ENCODE measurements at regions not wholly inside any gene's neighbourhood (a gene's known extent, or its start where the extent isn't known, plus 50 kb on each side); places are given as distances from the start of the nearest gene placed in this dataset.

- no peak overlapping the region for H3K27ac ChIP-seq
- no peaks in the 10 kb centered on the region for H3K4me1 ChIP-seq (ENCODE audit: control insufficient read depth in 1 of 2, insufficient read depth in 1 of 2, low read depth in 1 of 2, low read length in 1 of 2)
- H3K4me3 ChIP-seq (ENCODE audit: low read depth in 1 of 2, low read length in 1 of 2), result no peak overlapping the region
- no peaks in the 10 kb centered on the region for H3K9me3 ChIP-seq
- no peak for TF ChIP-seq CTCF (IDR thresholded peaks at IDR 0.05)
- H3K36me3 ChIP-seq, result no peaks in the 10 kb centered on the region
- H3K27me3 ChIP-seq, result no peaks in the 10 kb centered on the region
These were observed 128.6 kb upstream of the ANKRD1 start for GRCh38 chr10:91049296-91049987.

GRCh38 chr10:91049988-91050360 lies 129.1 kb upstream of the ANKRD1 start:
- TF ChIP-seq CTCF (IDR thresholded peaks at IDR 0.05), result no peak
- Histone ChIP-seq H3K27me3 (no peaks in the 10 kb centered on the region), H3K4me1 (ENCODE audit: control insufficient read depth in 1 of 2, insufficient read depth in 1 of 2, low read depth in 1 of 2, low read length in 1 of 2) (no peaks in the 10 kb centered on the region), H3K36me3 (no peaks in the 10 kb centered on the region), H3K27ac (no peak overlapping the region), H3K4me3 (ENCODE audit: low read depth in 1 of 2, low read length in 1 of 2) (no peak overlapping the region), H3K9me3 (no peaks in the 10 kb centered on the region)

- no peak overlapping the region for H3K27ac ChIP-seq
- no peaks in the 10 kb centered on the region for H3K27me3 ChIP-seq
- no peak for TF ChIP-seq CTCF (IDR thresholded peaks at IDR 0.05)
- H3K36me3 ChIP-seq, result no peaks in the 10 kb centered on the region
- no peaks in the 10 kb centered on the region for H3K9me3 ChIP-seq
- no peak overlapping the region for H3K4me3 ChIP-seq (ENCODE audit: low read depth in 1 of 2, low read length in 1 of 2)
- H3K4me1 ChIP-seq (ENCODE audit: control insufficient read depth in 1 of 2, insufficient read depth in 1 of 2, low read depth in 1 of 2, low read length in 1 of 2), result no peaks in the 10 kb centered on the region
These were observed 129.6 kb upstream of the ANKRD1 start for GRCh38 chr10:91050371-91051034.

GRCh38 chr10:91051829-91052228 lies 130.9 kb upstream of the ANKRD1 start:
- Histone ChIP-seq H3K36me3 (no peaks in the 10 kb centered on the region), H3K27ac (no peak overlapping the region), H3K27me3 (no peaks in the 10 kb centered on the region), H3K4me1 (ENCODE audit: control insufficient read depth in 1 of 2, insufficient read depth in 1 of 2, low read depth in 1 of 2, low read length in 1 of 2) (no peaks in the 10 kb centered on the region), H3K9me3 (no peaks in the 10 kb centered on the region), H3K4me3 (ENCODE audit: low read depth in 1 of 2, low read length in 1 of 2) (no peak overlapping the region)
- TF ChIP-seq CTCF (IDR thresholded peaks at IDR 0.05), result no peak

- no peaks in the 10 kb centered on the region for H3K4me1 ChIP-seq (ENCODE audit: control insufficient read depth in 1 of 2, insufficient read depth in 1 of 2, low read depth in 1 of 2, low read length in 1 of 2)
- H3K36me3 ChIP-seq, result no peaks in the 10 kb centered on the region
- no peak overlapping the region for H3K27ac ChIP-seq
- H3K9me3 ChIP-seq, result no peaks in the 10 kb centered on the region
- no peak overlapping the region for H3K4me3 ChIP-seq (ENCODE audit: low read depth in 1 of 2, low read length in 1 of 2)
- H3K27me3 ChIP-seq, result no peaks in the 10 kb centered on the region
- no peak for TF ChIP-seq CTCF (IDR thresholded peaks at IDR 0.05)
These were observed 133.4 kb upstream of the ANKRD1 start for GRCh38 chr10:91054325-91054724.
